HL-60 (cell line): ENCODE measurements at regions not wholly inside any gene's neighbourhood (a gene's known extent, or its start where the extent isn't known, plus 50 kb on each side); places are given as distances from the start of the nearest gene placed in this dataset.

ENCODE experiments used
- DNase-seq, 2 experiments: peaks; one replicate each; pipeline ENCODE4 v3.0.0-alpha.2; 2010 to 2020; ENCODE audit warnings: low read depth in 1 of 2, low spot score in 1 of 2
- H3K27ac ChIP-seq: fragments of 250-450 bp; sonication (Bioruptor Pico); replicated peaks from 2 replicates; pipeline ENCODE4 v1.5.1; 2020; ENCODE audit warnings: mild to moderate bottlenecking, moderate library complexity
- H3K27me3 ChIP-seq: fragments of 250-450 bp; sonication (Bioruptor Pico); 2 replicates; pipeline ENCODE4 v1.5.1; 2021; ENCODE audit warnings: mild to moderate bottlenecking, moderate library complexity; ENCODE audit not compliant: insufficient read depth, poor library complexity, severe bottlenecking
- H3K4me3 ChIP-seq: replicated peaks from 2 replicates; pipeline ENCODE4 v1.5.1; 2011; ENCODE audit warnings: mild to moderate bottlenecking, control low read depth, low read length; ENCODE audit not compliant: insufficient read depth
- GABPA ChIP-seq: IDR thresholded peaks from 2 replicates; pipeline ENCODE4 v1.6.1; 2012; ENCODE audit warnings: low read depth
- POLR2AphosphoS5 ChIP-seq: IDR thresholded peaks from 2 replicates; pipeline ENCODE4 v1.6.1; 2012; ENCODE audit warnings: low read depth
- SPI1 ChIP-seq: IDR thresholded peaks from 2 replicates; pipeline ENCODE4 v1.6.1; 2012; ENCODE audit warnings: low read depth, mild to moderate bottlenecking, borderline replicate concordance
- TF ChIP-seq, protein P1 (sequence below): IDR thresholded peaks from 2 replicates; pipeline ENCODE4 v1.6.1; 2012; ENCODE audit warnings: low read depth; ENCODE audit not compliant: insufficient replicate concordance
- TF ChIP-seq, protein P2 (sequence below): IDR thresholded peaks from one replicate; pipeline ENCODE4 v1.5.1; 2011; ENCODE audit warnings: low read length, control low read depth, inconsistent platforms; ENCODE audit not compliant: insufficient read depth

- TF ChIP-seq, protein P1, sequence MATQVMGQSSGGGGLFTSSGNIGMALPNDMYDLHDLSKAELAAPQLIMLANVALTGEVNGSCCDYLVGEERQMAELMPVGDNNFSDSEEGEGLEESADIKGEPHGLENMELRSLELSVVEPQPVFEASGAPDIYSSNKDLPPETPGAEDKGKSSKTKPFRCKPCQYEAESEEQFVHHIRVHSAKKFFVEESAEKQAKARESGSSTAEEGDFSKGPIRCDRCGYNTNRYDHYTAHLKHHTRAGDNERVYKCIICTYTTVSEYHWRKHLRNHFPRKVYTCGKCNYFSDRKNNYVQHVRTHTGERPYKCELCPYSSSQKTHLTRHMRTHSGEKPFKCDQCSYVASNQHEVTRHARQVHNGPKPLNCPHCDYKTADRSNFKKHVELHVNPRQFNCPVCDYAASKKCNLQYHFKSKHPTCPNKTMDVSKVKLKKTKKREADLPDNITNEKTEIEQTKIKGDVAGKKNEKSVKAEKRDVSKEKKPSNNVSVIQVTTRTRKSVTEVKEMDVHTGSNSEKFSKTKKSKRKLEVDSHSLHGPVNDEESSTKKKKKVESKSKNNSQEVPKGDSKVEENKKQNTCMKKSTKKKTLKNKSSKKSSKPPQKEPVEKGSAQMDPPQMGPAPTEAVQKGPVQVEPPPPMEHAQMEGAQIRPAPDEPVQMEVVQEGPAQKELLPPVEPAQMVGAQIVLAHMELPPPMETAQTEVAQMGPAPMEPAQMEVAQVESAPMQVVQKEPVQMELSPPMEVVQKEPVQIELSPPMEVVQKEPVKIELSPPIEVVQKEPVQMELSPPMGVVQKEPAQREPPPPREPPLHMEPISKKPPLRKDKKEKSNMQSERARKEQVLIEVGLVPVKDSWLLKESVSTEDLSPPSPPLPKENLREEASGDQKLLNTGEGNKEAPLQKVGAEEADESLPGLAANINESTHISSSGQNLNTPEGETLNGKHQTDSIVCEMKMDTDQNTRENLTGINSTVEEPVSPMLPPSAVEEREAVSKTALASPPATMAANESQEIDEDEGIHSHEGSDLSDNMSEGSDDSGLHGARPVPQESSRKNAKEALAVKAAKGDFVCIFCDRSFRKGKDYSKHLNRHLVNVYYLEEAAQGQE: no peak
- TF ChIP-seq SPI1 (no peak), POLR2AphosphoS5 (no peak), GABPA (no peak)
- TF ChIP-seq, protein P2, sequence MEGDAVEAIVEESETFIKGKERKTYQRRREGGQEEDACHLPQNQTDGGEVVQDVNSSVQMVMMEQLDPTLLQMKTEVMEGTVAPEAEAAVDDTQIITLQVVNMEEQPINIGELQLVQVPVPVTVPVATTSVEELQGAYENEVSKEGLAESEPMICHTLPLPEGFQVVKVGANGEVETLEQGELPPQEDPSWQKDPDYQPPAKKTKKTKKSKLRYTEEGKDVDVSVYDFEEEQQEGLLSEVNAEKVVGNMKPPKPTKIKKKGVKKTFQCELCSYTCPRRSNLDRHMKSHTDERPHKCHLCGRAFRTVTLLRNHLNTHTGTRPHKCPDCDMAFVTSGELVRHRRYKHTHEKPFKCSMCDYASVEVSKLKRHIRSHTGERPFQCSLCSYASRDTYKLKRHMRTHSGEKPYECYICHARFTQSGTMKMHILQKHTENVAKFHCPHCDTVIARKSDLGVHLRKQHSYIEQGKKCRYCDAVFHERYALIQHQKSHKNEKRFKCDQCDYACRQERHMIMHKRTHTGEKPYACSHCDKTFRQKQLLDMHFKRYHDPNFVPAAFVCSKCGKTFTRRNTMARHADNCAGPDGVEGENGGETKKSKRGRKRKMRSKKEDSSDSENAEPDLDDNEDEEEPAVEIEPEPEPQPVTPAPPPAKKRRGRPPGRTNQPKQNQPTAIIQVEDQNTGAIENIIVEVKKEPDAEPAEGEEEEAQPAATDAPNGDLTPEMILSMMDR: no peak
- Histone ChIP-seq H3K27me3 (no peaks in the 10 kb centered on the region), H3K4me3 (no peak overlapping the region), H3K27ac (no peak overlapping the region)
- DNase-seq: no peak
Observed at GRCh38 chr6:144883915-144884314, 598.8 kb downstream of the UTRN start.

GRCh38 chr6:144885817-144886216 is 600.7 kb downstream of the UTRN start:
- no peak overlapping the region for H3K4me3 ChIP-seq
- DNase-seq: no peak
- H3K27me3 ChIP-seq: no peaks in the 10 kb centered on the region
- no peak overlapping the region for H3K27ac ChIP-seq
- TF ChIP-seq SPI1 (no peak), GABPA (no peak), POLR2AphosphoS5 (no peak)
- TF ChIP-seq, protein P1: no peak
- TF ChIP-seq, protein P2: no peak

DNA sequence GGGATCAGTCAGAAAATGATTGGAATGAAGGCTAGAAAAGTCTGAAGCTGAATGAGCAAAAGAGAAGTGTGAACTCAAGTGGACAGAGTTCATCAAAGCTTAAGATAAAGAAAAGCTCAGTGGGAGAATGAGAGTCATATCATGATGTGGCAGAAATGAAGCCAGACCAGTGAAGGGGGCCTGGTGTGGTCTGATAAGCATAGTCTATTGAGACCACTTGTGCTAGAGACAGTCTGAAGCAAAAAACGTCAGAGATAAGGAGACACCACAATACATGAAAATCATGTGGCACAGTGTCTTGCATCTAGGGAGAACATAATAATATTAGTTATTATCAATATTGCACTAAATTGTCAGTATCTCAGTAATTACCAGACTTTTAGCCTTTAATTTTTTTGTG is 601.5 kb downstream of the UTRN start:
- no peak overlapping the region for H3K4me3 ChIP-seq
- TF ChIP-seq SPI1 (no peak), GABPA (no peak), POLR2AphosphoS5 (no peak)
- TF ChIP-seq, protein P1: no peak
- TF ChIP-seq, protein P2: no peak
- no peak for DNase-seq
- H3K27ac ChIP-seq: no peak overlapping the region
- no peaks in the 10 kb centered on the region for H3K27me3 ChIP-seq
